ENCODE measurements at regions not wholly inside any gene's neighbourhood (a gene's known extent, or its start where the extent isn't known, plus 50 kb on each side); places are given as distances from the start of the nearest gene placed in this dataset.

- DNase-seq (ENCODE audit: low read depth in 1 of 2, low spot score in 1 of 2): no peak
- no peak overlapping the region for H3K4me3 ChIP-seq (replicated peaks; ENCODE audit: insufficient read depth, low read length)
- TF ChIP-seq REST (IDR thresholded peaks at IDR 0.05; ENCODE audit: insufficient replicate concordance, low read depth): no peak
- TF ChIP-seq GABPA (IDR thresholded peaks at IDR 0.05; ENCODE audit: low read depth): no peak
- no peaks in the 10 kb centered on the region for H3K27me3 ChIP-seq (ENCODE audit: insufficient read depth, poor library complexity, severe bottlenecking)
- no peak overlapping the region for H3K27ac ChIP-seq (replicated peaks)
Measured at GRCh38 chr5:108636135-108636853, 111.4 kb upstream of the FER start.

GRCh38 chr5:108634617-108635288 lies 112.9 kb upstream of the FER start:
- TF ChIP-seq POLR2AphosphoS5 (IDR thresholded peaks at IDR 0.05; ENCODE audit: low read depth): no peak
- no peak for TF ChIP-seq GABPA (IDR thresholded peaks at IDR 0.05; ENCODE audit: low read depth)
- no peak for TF ChIP-seq REST (IDR thresholded peaks at IDR 0.05; ENCODE audit: insufficient replicate concordance, low read depth)
- TF ChIP-seq, protein P1, sequence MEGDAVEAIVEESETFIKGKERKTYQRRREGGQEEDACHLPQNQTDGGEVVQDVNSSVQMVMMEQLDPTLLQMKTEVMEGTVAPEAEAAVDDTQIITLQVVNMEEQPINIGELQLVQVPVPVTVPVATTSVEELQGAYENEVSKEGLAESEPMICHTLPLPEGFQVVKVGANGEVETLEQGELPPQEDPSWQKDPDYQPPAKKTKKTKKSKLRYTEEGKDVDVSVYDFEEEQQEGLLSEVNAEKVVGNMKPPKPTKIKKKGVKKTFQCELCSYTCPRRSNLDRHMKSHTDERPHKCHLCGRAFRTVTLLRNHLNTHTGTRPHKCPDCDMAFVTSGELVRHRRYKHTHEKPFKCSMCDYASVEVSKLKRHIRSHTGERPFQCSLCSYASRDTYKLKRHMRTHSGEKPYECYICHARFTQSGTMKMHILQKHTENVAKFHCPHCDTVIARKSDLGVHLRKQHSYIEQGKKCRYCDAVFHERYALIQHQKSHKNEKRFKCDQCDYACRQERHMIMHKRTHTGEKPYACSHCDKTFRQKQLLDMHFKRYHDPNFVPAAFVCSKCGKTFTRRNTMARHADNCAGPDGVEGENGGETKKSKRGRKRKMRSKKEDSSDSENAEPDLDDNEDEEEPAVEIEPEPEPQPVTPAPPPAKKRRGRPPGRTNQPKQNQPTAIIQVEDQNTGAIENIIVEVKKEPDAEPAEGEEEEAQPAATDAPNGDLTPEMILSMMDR (IDR thresholded peaks at IDR 0.05; ENCODE audit: insufficient read depth, low read length): no peak
- TF ChIP-seq SPI1 (IDR thresholded peaks at IDR 0.05; ENCODE audit: borderline replicate concordance, low read depth): no peak
- no peak overlapping the region for H3K4me3 ChIP-seq (replicated peaks; ENCODE audit: insufficient read depth, low read length)
- H3K27ac ChIP-seq (replicated peaks): no peak overlapping the region
- H3K27me3 ChIP-seq (ENCODE audit: insufficient read depth, poor library complexity, severe bottlenecking): no peaks in the 10 kb centered on the region
- no peak for DNase-seq (ENCODE audit: low read depth in 1 of 2, low spot score in 1 of 2)

GRCh38 chr5:108634010-108634616 lies 113.6 kb upstream of the FER start:
- Histone ChIP-seq H3K4me3 (replicated peaks; ENCODE audit: insufficient read depth, low read length) (no peak overlapping the region), H3K27me3 (ENCODE audit: insufficient read depth, poor library complexity, severe bottlenecking) (no peaks in the 10 kb centered on the region), H3K27ac (replicated peaks) (no peak overlapping the region)
- TF ChIP-seq SPI1 (IDR thresholded peaks at IDR 0.05; ENCODE audit: borderline replicate concordance, low read depth) (no peak), GABPA (IDR thresholded peaks at IDR 0.05; ENCODE audit: low read depth) (no peak), REST (IDR thresholded peaks at IDR 0.05; ENCODE audit: insufficient replicate concordance, low read depth) (no peak)
- no peak for DNase-seq (ENCODE audit: low read depth in 1 of 2, low spot score in 1 of 2)

Measured in HL-60 (cell line).